ENCODE measurements at regions not wholly inside any gene's neighbourhood (a gene's known extent, or its start where the extent isn't known, plus 50 kb on each side); places are given as distances from the start of the nearest gene placed in this dataset.

DNA sequence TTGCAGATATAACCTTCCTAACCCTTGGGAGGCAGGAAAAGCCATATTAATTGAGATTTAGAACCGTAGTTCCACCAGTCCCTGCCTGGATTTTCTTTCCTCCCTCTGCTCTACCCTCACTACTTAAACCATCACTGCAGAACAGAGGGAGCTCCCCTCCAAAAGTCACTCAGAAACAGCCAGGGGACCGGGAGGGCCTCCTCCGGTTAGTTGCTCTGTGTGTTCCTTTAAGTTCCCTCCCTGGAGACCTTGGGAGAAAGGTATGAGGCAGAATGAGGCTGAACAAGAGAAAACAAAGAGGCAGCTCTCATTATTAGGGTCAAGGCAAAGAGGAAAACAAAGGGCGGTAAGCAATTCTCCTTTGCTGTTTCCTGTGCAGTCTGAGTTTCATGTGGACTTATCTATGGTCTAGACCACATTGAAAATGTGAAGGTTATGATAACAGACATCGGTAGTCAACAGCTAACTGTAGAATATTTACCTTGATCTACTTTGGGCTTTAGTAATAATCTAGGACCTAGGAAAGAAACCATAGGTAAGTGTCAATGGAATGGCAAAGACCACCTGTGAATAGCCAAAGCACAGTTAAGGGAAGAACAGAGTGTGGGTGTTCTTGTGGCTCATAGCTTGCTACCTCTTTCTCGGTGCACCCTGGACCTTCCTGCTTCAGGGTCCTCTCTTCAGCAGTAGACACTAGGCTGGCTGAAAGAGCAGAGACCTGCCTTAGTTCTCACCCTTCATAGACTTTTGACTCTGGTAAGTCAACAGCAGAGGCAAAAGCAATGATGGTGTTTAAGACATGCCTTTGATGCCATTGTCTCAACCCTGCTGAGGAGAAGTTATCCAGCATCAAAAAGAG is 250.9 kb upstream of the CITED2 start:
- DNase-seq, result no peak

DNA sequence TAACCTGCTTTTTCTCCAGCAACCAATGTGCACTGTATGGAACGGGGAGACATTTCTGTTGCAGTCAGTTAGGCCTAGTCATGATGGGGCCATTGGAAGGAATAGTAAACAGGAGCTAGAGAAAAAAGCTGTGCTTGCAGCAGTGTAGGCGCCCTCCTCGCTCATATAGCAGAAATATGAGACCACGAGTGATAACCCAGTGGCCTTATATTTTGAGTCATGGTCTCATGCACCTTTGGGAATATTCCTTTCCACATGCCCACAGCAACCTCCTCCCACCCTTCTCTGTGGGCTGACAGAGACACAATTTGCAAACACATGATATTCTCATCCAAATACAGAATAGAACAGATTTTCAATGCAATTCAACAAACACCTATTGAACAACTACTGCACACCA is 248.9 kb upstream of the CITED2 start:
- DNase-seq, result no peak

DNA sequence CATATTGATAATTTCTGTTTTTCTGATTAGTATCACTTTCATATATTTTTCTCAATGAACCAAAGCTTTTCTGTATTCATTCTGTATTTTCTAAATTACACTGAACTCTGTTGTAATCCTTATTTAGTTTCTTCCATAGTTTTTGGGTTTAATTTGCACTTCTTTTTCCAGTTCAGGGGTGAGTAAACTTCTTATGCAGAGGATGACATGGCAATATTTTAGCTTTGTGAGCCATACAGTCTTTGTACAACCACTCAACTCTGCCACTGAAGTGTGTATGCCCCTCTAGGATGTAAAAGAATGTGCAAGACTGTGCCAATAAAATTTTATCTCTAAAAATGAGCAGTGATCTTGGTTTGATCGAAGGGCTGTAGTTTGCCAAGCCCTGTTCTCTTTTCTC is 239.0 kb upstream of the CITED2 start:
- DNase-seq, result no peak

DNA sequence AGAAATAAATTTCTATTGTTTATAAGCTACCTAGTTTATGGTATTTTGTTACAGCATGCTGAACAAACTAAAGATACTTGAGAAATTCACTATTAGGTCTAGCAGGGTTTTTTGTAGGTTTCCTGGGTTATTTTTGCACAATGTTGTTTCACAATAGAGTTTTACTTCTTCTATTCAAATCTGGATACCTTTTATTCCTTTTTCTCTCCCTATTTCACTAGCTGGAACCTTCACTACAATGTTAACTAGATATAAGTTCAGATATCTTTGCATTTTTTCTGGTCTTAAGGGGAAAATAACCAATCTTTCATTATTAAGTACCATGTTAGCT is 237.7 kb upstream of the CITED2 start:
- no peak for DNase-seq

DNA sequence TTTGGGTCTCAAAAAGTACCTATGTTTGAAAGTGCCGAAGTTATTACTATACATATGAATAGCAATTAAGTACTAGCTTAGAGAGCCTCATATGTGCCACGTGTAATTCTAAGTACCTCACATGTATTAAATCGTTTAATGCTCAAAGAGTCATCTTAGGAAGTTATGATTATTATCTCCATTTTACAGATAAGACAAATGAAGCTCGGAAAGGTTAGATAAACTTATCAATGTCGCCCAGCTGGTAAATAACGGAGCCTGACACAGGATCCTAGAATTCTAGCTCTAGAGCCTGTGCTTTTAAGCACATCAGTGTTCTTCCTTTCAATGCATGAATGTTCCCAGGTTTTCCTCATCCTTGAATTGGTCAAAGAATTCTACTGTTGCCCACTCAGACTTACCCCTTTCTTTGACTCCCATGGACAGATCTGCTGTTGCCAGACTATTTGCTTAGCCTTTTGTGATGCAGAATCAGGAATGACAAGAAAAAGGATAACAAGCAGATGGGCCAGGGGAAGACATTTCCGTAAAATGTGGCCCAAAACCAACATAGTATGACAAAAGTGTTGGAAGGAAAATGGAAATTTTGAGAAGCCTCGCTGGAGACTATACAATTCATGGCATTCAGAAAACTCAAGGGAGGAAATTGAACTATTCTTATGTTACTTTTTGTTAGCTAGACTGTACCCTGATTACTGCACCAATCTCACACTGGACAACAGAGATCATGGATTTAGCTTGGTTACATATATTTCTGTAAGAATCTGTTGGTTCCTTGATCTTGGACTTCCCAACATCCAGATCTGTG is 237.1 kb upstream of the CITED2 start:
- DNase-seq, result no peak

DNA sequence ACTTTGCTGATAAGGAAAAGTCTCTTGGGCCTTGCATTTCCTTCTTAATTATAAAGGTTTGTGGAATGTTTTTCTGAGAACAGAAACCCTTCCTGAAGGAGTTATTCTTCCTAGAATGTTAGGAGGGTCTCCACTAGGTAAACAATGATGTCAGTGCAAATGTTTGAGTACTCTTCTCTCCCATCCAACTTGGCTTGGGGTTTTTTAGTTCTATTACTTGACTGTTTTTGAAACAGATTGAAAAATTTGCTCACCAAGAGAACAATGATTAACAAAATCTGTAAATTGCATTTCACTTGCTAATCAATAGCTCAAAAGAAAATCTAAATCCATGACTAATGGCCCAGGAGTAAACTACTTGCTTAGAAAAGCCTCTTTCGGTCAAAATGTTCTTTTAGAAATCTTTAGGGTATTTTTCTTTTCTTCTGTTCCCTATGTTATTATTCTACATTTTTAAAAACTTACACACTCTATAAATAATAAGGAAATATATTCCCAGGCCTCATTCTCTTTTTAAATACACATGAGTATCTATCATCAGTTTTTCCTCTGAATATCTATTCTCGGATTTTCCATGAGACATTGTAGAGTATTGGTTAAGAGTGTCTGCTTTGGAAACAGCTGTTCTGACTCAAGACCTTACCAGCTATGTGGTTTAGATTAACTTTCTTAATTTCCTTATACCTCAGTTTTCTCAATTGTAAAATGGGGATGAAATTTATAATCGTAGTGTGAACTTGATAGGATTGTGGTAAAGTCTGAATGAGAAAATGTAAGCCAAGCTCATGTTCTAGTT is 234.2 kb upstream of the CITED2 start:
- no peak for DNase-seq

DNA sequence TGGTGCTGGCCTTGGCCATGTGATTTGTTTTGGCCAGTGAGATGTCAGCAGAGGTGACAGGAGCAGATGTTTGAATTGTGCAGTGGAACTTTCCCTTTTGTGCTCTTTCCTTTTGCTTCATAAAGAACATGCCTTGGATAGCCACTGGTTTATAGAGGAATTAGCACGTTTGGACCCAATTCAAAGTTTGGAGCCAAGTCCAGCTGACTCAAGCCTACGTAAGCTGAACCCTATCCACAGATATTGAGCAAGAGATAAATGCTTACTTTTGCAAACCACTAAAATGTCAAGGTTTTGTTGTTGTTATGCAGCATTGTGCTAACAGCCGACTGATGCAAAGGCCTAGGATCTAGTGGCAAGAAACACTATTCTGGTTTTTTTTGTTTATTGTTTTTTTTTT is 230.9 kb upstream of the CITED2 start:
- DNase-seq, result no peak

DNA sequence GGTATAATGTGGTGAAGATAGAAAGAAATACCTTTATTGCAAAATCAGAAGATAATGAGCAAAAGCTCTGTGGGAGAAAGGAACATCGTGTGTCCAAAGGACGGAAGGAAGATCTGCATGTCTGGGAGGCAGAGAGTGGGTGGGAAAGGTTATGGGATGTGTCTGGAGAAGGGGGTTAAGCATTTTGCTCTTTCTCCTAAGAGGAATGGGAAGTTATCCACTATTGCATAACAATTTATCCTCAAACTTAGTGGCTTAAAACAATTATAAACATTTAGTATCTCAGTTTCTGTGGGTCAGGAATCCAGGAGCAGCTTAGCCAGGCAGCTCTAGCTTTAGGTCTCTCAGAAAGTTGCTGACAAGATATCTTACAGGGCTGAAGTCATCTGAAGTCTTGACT is 229.1 kb upstream of the CITED2 start:
- DNase-seq, result no peak

DNA sequence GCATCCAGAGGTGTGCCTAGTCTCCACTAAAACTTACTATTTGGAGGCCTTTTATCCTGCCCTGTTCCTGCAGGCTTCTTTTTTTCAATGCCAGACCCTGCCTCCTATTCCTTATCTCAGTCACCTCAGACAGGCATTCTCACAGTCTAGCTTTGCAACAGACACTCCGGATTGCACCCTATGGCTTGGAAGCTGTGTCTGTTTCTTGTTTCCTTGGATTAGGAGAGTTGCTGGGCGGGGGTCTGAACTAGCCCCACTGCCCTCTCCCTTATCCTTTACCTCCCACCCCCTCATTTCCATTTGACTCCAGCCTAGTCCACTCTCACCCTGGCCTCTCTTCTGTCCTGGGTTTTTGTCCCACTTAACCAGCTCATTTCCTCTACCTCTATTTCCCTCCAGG is 228.1 kb upstream of the CITED2 start:
- DNase-seq, result no peak

DNA sequence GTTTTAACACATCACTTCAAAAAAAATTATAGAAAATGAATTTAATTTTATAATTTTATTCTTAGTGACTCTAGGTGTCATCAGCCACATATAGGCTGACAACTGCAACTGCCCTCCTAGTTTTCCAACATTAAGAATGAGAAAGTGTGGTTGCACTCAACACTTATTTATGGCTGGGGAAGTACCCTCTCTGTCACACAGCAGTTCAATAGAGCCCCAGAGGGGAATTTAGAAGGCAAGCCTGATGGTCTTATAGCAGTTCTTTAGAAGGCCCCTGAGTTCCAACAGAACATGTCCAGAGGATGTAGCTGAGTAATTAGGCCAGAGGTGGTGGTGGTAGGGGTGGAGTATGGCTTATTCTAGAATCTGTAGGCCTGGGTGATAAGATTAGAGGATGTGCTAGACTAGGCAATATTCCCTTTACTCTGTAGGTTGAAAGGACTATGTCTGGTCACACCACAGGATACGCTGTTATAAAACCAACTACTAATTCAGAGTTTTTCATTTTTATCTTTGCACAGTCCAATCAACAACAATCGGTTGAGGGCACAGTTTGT is 226.5 kb upstream of the CITED2 start:
- no peak for DNase-seq

DNA sequence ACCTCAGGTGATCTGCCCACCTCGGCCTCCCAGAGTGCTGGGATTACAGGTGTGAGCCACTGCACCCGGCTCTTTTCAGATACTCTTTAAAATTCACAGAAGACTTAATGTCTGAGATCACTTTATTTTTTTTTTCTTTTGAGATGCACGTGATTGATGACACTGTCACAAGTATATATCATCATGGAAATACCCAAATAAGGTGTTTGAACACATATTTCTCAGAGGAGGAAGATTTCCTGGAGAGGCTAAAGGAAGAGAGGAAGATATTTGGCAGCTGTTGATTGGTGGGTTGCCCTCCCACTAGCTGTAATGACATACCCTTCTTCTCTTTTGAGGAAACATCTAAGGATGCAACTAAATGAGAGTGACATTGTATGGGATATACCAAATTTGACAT is 225.9 kb upstream of the CITED2 start:
- no peak for DNase-seq

DNA sequence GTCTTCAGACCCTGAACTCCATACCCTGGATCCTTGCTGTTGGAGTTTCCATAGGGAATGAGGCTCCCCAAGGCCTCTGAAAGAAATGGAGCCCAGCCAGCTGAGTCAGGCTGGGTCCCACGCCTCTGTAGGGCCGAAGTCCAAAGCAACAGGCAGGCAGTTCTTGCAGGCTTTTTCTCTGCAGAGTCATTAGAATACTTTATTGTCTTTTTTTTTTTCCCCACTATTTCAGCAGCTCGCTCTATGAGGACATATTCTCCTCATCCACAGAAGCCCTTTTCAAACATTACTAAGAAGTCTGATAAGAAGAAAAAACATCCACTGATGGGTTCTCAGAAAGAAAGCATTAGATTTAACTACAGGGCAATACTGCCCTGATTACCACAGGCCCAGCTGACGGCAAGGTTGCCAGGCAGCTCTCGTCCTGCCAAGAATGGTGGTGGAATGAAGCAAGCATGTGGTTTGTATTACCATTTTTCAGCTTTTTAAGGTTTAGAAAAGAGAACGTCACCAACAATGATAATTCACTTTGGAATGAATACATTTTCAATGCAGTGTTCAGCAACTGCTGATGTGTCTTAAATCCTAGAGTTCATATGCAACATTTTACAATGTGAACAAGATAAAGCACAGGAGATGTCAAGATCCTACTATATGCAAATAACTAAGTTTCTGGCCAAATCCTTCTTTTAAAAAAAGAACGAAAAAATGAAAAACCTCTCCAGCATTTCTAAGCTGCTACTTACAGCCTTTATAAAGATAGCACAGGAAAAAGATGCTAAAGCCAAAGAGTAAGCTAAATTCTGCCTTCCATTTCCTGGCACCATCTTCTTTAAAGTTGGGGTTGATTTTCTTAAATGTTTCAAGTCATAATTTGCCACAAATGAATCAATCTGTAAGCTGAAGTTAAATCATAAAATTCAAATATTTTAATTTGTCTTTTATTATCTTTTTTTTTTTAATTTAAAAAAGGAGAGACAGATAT is 223.6 kb upstream of the CITED2 start:
- no peak for DNase-seq

DNA sequence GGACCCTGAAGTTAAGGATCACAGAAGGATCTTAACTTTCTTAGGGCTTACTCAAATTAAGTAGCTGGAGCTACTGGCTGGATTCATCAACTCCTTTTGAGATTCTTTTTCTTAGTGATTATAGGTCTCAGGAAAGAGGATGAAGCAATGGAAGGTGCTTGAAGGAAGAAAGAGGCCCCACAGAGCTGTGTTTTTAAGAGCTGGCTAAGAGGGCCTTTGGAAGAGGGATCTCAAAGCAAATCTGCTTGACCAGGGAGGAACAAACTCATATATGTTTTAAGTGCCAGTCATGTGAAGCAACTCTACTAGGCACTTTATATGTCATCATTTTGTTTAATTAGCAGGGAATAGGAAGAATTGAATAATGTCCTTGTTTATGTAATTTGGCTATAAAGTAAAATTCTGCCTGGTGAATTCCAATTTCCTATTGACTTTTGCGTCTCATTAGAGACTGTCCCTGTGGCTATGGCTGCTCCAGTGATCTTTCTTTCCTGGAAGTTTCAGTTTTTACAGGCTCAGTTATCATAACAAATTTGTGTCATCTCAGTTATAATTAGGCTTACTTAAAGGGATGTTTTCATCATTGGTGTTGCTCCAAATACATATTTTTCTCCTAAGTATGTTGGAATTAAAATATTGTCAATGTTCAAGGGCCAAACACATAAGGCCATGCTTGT is 222.8 kb upstream of the CITED2 start:
- no peak for DNase-seq

DNA sequence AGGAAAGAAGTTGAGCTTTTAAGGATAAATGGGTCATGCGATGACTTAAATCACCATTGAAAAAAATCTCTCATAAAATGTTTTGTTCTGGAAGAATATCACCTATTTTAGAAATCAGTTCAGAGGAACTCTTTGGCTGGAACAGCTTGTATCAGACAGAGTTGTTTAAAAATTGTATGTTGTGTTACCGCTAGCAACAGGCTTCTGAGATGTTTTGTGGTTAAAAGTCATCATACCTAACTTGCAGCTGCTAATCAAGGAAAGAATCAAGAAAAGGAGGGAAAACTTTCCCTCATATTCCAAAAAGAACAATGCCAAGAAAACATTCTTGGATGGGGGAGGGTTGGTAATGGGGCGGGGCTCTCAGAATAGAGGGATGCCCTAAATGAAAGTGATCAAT is 220.7 kb upstream of the CITED2 start:
- no peak for DNase-seq

DNA sequence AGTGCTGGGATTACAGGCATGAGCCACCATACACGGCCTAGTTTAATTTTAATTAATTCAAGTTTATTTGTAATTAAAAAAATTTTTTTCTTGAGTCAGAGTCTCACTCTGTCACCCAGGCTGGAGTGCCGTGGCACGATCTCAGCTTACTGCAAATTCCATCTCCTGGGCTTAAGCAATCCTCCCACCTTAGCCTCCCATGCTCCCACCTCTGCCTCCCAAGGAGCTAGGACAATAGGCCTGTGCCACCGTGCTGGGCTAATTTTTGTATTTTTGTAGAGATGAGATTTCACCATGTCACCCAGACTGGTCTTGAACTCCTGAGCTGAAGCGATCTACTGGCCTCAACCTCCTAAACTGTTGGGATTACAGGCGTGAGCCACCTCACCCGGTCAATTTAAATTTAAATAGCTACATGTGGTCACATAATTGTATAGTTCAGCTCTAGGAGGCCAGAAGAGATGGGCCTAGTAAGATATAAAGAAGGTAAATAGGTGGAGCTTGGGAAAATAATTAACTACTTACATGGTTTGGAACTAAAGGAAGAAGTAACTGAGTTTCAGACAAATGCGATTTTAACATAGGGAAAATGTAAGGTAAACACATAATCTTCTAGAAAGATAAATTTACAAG is 220.0 kb upstream of the CITED2 start:
- DNase-seq, result no peak

DNA sequence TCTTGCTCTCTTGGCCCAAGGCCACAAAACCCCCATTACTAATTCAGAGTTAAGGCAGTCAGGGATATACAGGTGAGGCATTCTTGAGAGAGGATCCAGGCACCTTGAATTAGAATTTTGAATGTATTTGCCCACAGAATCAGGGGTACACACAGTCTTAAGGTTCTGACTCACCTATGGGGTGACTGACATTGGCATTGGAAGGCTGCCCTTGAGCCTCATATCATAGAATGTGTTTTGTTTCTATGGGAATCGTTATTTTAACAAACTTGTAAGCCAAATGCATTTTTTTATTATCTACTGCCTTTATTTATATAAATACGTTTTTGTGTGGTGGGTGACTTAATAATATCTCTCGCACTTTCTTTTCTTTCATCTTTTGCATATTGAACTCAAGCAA is 218.6 kb upstream of the CITED2 start:
- DNase-seq, result no peak

DNA sequence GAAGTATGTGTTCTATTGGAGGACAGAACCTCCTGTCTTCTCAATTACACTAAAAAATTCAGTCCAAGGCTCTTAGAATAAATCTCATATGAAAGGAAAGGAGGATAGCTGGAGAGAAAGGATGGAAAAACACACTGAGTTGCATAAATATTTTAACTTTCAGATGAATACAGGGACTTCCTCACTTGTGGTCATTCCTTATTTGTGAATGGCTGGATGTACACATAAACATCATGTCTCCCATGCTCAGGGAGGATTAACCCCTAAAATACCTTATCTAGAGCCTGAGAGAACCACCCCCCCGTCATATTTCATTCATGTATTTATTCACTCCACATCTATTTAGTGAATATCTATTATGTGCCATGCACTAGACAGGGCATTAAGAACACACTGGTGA is 217.6 kb upstream of the CITED2 start:
- DNase-seq, result no peak

DNA sequence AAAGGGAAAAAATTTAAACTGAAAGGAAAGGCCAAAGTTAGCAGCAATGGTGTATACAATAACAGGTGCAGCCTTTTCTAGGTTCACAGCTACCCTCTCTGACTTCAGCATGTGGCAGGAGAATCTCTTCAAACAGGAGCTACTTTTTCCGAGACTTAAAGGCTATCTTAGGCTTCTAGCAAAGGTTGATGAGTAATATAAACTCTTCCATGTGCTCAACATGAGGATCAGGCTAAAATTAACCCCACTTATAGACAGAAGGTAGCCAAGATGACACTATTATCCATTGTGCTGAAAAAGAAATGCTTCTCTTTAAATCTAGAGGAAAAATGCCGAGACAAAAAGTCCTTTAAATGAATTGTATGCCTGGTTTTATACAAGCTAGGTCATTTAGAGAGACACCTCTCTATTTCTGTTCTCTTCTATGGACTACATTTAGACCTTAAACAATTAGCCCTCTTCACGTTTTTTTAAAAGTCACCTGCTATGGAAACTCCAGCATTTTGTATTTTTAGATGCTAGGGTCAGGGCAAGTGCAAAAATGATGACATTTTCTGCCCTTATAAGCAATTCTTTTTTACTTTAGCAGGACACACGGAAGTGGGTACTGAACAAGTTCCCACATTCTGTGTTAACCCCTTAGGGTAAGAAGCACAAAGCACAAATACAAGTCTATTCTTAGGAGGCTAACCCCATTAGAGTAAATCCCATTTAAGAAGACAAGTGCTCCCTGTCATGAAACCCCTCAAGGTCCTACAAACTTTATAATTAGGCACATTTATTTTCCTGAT is 216.8 kb upstream of the CITED2 start:
- no peak for DNase-seq

DNA sequence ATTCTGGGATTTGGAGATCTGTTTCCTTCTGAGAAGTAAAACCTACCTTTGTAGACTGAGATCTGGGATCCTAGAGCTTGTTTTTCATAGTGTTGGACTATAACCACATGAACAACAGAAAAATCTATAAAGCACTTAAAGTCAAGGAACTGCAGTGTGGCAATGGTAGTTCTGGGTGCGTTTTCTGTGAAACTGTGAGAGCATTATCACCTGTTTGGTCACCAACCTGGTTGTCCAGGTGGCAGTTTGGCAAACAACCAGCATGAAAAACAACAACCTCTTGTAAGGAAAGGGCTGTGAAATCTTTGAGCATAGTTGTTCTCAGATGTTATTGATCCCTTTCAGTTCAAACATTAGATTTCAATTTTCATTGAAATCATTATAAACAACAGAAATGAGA is 215.8 kb upstream of the CITED2 start:
- DNase-seq, result no peak

Data from NCI-H2029 (cell line).